ENCODE measurements at regions not wholly inside any gene's neighbourhood (a gene's known extent, or its start where the extent isn't known, plus 50 kb on each side); places are given as distances from the start of the nearest gene placed in this dataset.

- H3K27me3 Mint-ChIP-seq (ENCODE audit: low read depth): no peaks in the 10 kb centered on the region
- H3K36me3 Mint-ChIP-seq: no peaks in the 10 kb centered on the region
- no peak overlapping the region for H3K27ac Mint-ChIP-seq
- ATAC-seq (no peak), DNase-seq (ENCODE audit: low spot score) (no peak)
- no peaks in the 10 kb centered on the region for H3K4me1 Mint-ChIP-seq
- ChIA-PET POLR2A (no interaction called here), CTCF (no interaction called here)
- TF ChIP-seq TP53 (CRISPR knock-in tag; IDR thresholded peaks at IDR 0.05) (no peak), NFYB (CRISPR knock-in tag; conservative IDR thresholded peaks at IDR 0.05; ENCODE audit: low read depth) (no peak), GTF2I (CRISPR knock-in tag; conservative IDR thresholded peaks at IDR 0.05) (no peak), NR3C1 (CRISPR knock-in tag; conservative IDR thresholded peaks at IDR 0.05; ENCODE audit: low read depth) (no peak), FOXP4 (CRISPR knock-in tag; IDR thresholded peaks at IDR 0.05) (no peak), ZBTB21 (CRISPR knock-in tag; IDR thresholded peaks at IDR 0.05; ENCODE audit: borderline replicate concordance) (no peak), GRHL2 (CRISPR knock-in tag; IDR thresholded peaks at IDR 0.05; ENCODE audit: insufficient replicate concordance, severe bottlenecking) (no peak), ZNF317 (CRISPR knock-in tag; IDR thresholded peaks at IDR 0.05; ENCODE audit: borderline replicate concordance, low read depth) (no peak), RELA (CRISPR knock-in tag; IDR thresholded peaks at IDR 0.05; ENCODE audit: borderline replicate concordance) (no peak), JUN (CRISPR knock-in tag; IDR thresholded peaks at IDR 0.05) (no peak), CREB1 (CRISPR knock-in tag; IDR thresholded peaks at IDR 0.05) (no peak), IRF2 (CRISPR knock-in tag; IDR thresholded peaks at IDR 0.05; ENCODE audit: borderline replicate concordance, low read depth) (no peak)
- TF ChIP-seq, protein P1, sequence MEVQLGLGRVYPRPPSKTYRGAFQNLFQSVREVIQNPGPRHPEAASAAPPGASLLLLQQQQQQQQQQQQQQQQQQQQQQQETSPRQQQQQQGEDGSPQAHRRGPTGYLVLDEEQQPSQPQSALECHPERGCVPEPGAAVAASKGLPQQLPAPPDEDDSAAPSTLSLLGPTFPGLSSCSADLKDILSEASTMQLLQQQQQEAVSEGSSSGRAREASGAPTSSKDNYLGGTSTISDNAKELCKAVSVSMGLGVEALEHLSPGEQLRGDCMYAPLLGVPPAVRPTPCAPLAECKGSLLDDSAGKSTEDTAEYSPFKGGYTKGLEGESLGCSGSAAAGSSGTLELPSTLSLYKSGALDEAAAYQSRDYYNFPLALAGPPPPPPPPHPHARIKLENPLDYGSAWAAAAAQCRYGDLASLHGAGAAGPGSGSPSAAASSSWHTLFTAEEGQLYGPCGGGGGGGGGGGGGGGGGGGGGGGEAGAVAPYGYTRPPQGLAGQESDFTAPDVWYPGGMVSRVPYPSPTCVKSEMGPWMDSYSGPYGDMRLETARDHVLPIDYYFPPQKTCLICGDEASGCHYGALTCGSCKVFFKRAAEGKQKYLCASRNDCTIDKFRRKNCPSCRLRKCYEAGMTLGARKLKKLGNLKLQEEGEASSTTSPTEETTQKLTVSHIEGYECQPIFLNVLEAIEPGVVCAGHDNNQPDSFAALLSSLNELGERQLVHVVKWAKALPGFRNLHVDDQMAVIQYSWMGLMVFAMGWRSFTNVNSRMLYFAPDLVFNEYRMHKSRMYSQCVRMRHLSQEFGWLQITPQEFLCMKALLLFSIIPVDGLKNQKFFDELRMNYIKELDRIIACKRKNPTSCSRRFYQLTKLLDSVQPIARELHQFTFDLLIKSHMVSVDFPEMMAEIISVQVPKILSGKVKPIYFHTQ (CRISPR knock-in tag; IDR thresholded peaks at IDR 0.05): no peak
- TF ChIP-seq, protein P2, sequence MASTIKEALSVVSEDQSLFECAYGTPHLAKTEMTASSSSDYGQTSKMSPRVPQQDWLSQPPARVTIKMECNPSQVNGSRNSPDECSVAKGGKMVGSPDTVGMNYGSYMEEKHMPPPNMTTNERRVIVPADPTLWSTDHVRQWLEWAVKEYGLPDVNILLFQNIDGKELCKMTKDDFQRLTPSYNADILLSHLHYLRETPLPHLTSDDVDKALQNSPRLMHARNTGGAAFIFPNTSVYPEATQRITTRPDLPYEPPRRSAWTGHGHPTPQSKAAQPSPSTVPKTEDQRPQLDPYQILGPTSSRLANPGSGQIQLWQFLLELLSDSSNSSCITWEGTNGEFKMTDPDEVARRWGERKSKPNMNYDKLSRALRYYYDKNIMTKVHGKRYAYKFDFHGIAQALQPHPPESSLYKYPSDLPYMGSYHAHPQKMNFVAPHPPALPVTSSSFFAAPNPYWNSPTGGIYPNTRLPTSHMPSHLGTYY (CRISPR knock-in tag; IDR thresholded peaks at IDR 0.05): no peak
- TF ChIP-seq, protein P3, sequence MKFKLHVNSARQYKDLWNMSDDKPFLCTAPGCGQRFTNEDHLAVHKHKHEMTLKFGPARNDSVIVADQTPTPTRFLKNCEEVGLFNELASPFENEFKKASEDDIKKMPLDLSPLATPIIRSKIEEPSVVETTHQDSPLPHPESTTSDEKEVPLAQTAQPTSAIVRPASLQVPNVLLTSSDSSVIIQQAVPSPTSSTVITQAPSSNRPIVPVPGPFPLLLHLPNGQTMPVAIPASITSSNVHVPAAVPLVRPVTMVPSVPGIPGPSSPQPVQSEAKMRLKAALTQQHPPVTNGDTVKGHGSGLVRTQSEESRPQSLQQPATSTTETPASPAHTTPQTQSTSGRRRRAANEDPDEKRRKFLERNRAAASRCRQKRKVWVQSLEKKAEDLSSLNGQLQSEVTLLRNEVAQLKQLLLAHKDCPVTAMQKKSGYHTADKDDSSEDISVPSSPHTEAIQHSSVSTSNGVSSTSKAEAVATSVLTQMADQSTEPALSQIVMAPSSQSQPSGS (CRISPR knock-in tag; IDR thresholded peaks at IDR 0.05; ENCODE audit: borderline replicate concordance, low read depth): no peak
- TF ChIP-seq, protein P4, sequence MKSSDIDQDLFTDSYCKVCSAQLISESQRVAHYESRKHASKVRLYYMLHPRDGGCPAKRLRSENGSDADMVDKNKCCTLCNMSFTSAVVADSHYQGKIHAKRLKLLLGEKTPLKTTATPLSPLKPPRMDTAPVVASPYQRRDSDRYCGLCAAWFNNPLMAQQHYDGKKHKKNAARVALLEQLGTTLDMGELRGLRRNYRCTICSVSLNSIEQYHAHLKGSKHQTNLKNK (CRISPR knock-in tag; IDR thresholded peaks at IDR 0.05): no peak
- no peaks in the 10 kb centered on the region for H3K9me3 Mint-ChIP-seq
- no peak overlapping the region for H3K4me3 Mint-ChIP-seq
Measured at GRCh38 chr6:103142902-103143301, 1716.8 kb downstream of the HACE1 start.

DNA sequence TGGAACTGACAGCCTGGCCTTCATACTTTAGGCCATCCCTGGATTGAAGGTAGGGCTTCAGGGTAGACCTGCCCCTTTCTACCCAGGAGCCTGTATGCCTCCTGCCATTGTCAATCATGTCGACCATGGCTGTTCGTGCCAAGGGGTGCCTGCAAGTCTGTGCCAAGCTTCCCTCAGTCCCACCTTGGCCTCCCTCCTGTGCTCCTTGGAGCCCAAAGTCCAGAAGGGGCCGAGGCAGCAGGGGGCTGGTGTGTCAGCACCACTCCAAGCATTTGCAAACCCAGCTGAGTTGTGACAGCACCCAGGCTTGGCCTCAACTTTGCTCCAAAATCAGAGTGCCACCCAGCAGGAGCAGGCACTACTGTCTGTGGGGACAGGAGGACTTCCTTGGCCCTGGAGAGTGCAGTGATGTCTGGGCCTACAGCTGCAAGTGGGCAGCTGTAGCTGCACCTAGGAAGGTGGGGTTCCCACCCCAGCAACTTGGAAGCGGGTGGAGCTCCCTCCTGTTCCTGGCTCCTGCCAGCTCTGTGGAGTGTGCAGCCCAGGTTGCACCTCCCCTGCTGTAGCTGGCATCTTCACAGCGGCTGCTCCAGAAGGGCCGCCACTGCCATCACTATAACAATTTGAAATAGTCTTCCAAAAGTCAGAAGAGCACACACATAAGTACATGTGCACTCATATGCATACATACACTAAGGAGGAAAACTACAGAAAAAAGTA, 1719.3 kb downstream of the HACE1 start:
- H3K4me1 Mint-ChIP-seq: no peaks in the 10 kb centered on the region
- DNase-seq (ENCODE audit: low spot score): no peak
- H3K27ac Mint-ChIP-seq: no peak overlapping the region
- no peak for ATAC-seq
- ChIA-PET CTCF (no interaction called here), POLR2A (no interaction called here)
- no peaks in the 10 kb centered on the region for H3K27me3 Mint-ChIP-seq (ENCODE audit: low read depth)
- H3K4me3 Mint-ChIP-seq: no peak overlapping the region
- no peaks in the 10 kb centered on the region for H3K9me3 Mint-ChIP-seq
- H3K36me3 Mint-ChIP-seq: no peaks in the 10 kb centered on the region
- TF ChIP-seq, protein P5, sequence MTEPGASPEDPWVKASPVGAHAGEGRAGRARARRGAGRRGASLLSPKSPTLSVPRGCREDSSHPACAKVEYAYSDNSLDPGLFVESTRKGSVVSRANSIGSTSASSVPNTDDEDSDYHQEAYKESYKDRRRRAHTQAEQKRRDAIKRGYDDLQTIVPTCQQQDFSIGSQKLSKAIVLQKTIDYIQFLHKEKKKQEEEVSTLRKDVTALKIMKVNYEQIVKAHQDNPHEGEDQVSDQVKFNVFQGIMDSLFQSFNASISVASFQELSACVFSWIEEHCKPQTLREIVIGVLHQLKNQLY (CRISPR knock-in tag; IDR thresholded peaks at IDR 0.05): no peak
- TF ChIP-seq, protein P6, sequence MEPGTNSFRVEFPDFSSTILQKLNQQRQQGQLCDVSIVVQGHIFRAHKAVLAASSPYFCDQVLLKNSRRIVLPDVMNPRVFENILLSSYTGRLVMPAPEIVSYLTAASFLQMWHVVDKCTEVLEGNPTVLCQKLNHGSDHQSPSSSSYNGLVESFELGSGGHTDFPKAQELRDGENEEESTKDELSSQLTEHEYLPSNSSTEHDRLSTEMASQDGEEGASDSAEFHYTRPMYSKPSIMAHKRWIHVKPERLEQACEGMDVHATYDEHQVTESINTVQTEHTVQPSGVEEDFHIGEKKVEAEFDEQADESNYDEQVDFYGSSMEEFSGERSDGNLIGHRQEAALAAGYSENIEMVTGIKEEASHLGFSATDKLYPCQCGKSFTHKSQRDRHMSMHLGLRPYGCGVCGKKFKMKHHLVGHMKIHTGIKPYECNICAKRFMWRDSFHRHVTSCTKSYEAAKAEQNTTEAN (CRISPR knock-in tag; IDR thresholded peaks at IDR 0.05): no peak
- no peak for TF ChIP-seq ZNF423 (CRISPR knock-in tag; IDR thresholded peaks at IDR 0.05)
- TF ChIP-seq ESRRA (CRISPR knock-in tag; IDR thresholded peaks at IDR 0.05; ENCODE audit: borderline replicate concordance): no peak
- no peak for TF ChIP-seq ATF1 (CRISPR knock-in tag; IDR thresholded peaks at IDR 0.05)
- TF ChIP-seq TEAD1 (CRISPR knock-in tag; IDR thresholded peaks at IDR 0.05): no peak
- no peak for TF ChIP-seq GABPB1 (CRISPR knock-in tag; IDR thresholded peaks at IDR 0.05)
- TF ChIP-seq, protein P7, sequence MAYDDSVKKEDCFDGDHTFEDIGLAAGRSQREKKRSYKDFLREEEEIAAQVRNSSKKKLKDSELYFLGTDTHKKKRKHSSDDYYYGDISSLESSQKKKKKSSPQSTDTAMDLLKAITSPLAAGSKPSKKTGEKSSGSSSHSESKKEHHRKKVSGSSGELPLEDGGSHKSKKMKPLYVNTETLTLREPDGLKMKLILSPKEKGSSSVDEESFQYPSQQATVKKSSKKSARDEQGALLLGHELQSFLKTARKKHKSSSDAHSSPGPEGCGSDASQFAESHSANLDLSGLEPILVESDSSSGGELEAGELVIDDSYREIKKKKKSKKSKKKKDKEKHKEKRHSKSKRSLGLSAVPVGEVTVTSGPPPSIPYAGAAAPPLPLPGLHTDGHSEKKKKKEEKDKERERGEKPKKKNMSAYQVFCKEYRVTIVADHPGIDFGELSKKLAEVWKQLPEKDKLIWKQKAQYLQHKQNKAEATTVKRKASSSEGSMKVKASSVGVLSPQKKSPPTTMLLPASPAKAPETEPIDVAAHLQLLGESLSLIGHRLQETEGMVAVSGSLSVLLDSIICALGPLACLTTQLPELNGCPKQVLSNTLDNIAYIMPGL (CRISPR knock-in tag; IDR thresholded peaks at IDR 0.05): no peak

All from WTC11 (cell line).